K562 (cell line): ENCODE measurements at regions not wholly inside any gene's neighbourhood (a gene's known extent, or its start where the extent isn't known, plus 50 kb on each side); places are given as distances from the start of the nearest gene placed in this dataset.
A peak's percentile ranks its signal among the peaks of the same experiment; 100 is the strongest.

Experiments
- CLOCK ChIP-seq: fragments of 250-450 bp; sonication (Bioruptor Pico); IDR thresholded peaks from 2 replicates; pipeline ENCODE4 v1.4.0; 2020; ENCODE audit warnings: mild to moderate bottlenecking, moderate library complexity, borderline replicate concordance
- CXXC5 ChIP-seq: fragments of 250-450 bp; sonication (Bioruptor Pico); IDR thresholded peaks from 2 replicates; pipeline ENCODE4 v1.8.0; 2022; ENCODE audit warnings: inconsistent platforms, mild to moderate bottlenecking, moderate library complexity
- DEAF1 ChIP-seq: fragments of 450-650 bp; formaldehyde crosslinking; IDR thresholded peaks from 2 replicates; pipeline ENCODE4 v1.4.0; 2020; ENCODE audit warnings: mild to moderate bottlenecking, moderate library complexity
- EGR1 ChIP-seq: fragments of 450-650 bp; conservative IDR thresholded peaks from 2 replicates; pipeline ENCODE4 v1.6.1; 2017; ENCODE audit warnings: mild to moderate bottlenecking
- FOXM1 ChIP-seq, 2 experiments: fragments of 450-650 bp in 1 of 2; sonication (generic) in 1 of 2; formaldehyde crosslinking in 1 of 2; IDR thresholded peaks; 2 replicates each; pipeline versions ENCODE4 v1.6.1 to v1.9.0; 2017 to 2022; ENCODE audit warnings: low read depth in 2 of 2, mild to moderate bottlenecking in 2 of 2, missing genetic modification reagents in 1 of 2, moderate library complexity in 1 of 2
- MLLT1 ChIP-seq, 2 experiments: fragments of 450-650 bp; IDR thresholded peaks; 2 replicates each; pipeline ENCODE4 v1.6.1; 2016
- NCOA2 ChIP-seq, 2 experiments: fragments of 450-650 bp; IDR thresholded peaks; 2 replicates each; pipeline ENCODE4 v1.6.1; 2018; ENCODE audit warnings: mild to moderate bottlenecking in 2 of 2, moderate library complexity in 1 of 2; ENCODE audit not compliant: partially characterized antibody in 2 of 2
- NR2C1 ChIP-seq, 2 experiments: fragments of 450-650 bp; IDR thresholded peaks; 2 replicates each; pipeline ENCODE4 v1.6.1; 2017; ENCODE audit warnings: mild to moderate bottlenecking in 2 of 2, antibody characterized with exemption in 1 of 2, inconsistent platforms in 1 of 2, missing compliant biosample characterization in 1 of 2, missing genetic modification characterization in 1 of 2
- RBM25 ChIP-seq: fragments of 200-400 bp; formaldehyde crosslinking; IDR thresholded peaks from 2 replicates; pipeline ENCODE4 v1.6.1; 2018; ENCODE audit warnings: low read length, low read depth, moderate library complexity; ENCODE audit not compliant: severe bottlenecking
- ZNF407 ChIP-seq: fragments of 450-650 bp; IDR thresholded peaks from 2 replicates; pipeline ENCODE4 v1.6.1; 2016; ENCODE audit warnings: low read depth
- ZNF740 ChIP-seq, 3 experiments: fragments of 200-800 bp in 1 of 3; sonication (Bioruptor generic) in 1 of 3; sonication (generic) in 1 of 3; formaldehyde crosslinking in 1 of 3; IDR thresholded peaks; 2 replicates each; pipeline versions ENCODE4 v1.6.1 to v1.8.0; 2016 to 2022; ENCODE audit warnings: mild to moderate bottlenecking in 2 of 3, missing compliant biosample characterization in 2 of 3, missing genetic modification characterization in 2 of 3, missing genetic modification reagents in 1 of 3

GRCh38 chr2:41830600-41830999, 217.2 kb upstream of the PKDCC start (continued):
- no peak for TF ChIP-seq ZNF740 (CRISPR knock-in tag; IDR thresholded peaks at IDR 0.05)
- TF ChIP-seq ZNF740 (tag; IDR thresholded peaks at IDR 0.05): no peak
- no peak for TF ChIP-seq ZNF407
- peak; percentile 39 for TF ChIP-seq EGR1
- no peak for TF ChIP-seq DEAF1
- 0 out of 2 replicates have a peak, but pooled peaks have one; percentile 34 for TF ChIP-seq FOXM1 (IDR thresholded peaks at IDR 0.05; ENCODE audit: low read depth)
- no peak for TF ChIP-seq FOXM1 (CRISPR knock-in tag; IDR thresholded peaks at IDR 0.05; ENCODE audit: low read depth)
- no peak for TF ChIP-seq MLLT1 (IDR thresholded peaks at IDR 0.05)
- no peak for TF ChIP-seq RBM25
- no peak for TF ChIP-seq CLOCK (CRISPR knock-in tag)
- TF ChIP-seq NR2C1 (IDR thresholded peaks at IDR 0.05): no peak
- no peak for TF ChIP-seq NR2C1 (tag; IDR thresholded peaks at IDR 0.05)
- no peak for TF ChIP-seq NCOA2 (IDR thresholded peaks at IDR 0.05; ENCODE audit: partially characterized antibody in 2 of 2)
- TF ChIP-seq CXXC5 (CRISPR knock-in tag): 0 out of 2 replicates have a peak, but pooled peaks have one; percentile 29
